Stomach (tissue), 8 donors: ENCODE measurements at regions not wholly inside any gene's neighbourhood (a gene's known extent, or its start where the extent isn't known, plus 50 kb on each side); places are given as distances from the start of the nearest gene placed in this dataset.

ENCODE experiments used
- DNase-seq, 2 donors: peaks; one replicate each; pipeline versions ENCODE4 v3.0.0 to v3.0.0-alpha.2; 2013 to 2019
- H3K27ac ChIP-seq, 5 donors: fragments of 200-600 bp in 4 of 5; sonication (generic) in 4 of 5; one replicate each; pipeline ENCODE4 v1.5.1; 2013 to 2019; ENCODE audit warnings: mild to moderate bottlenecking in 1 of 5, moderate library complexity in 1 of 5
- H3K27me3 ChIP-seq, 3 donors: fragments of 200-600 bp; sonication (generic); one replicate each; pipeline ENCODE4 v1.5.1; 2017 to 2019; ENCODE audit warnings: mixed run types in 1 of 3
- H3K36me3 ChIP-seq, 4 donors: fragments of 200-600 bp; sonication (generic); 1 replicate in 3 of 4; 2 replicates in 1 of 4; pipeline ENCODE4 v1.5.1; 2016 to 2019
- H3K4me1 ChIP-seq, 4 donors: fragments of 200-600 bp; sonication (generic); one replicate each; pipeline ENCODE4 v1.5.1; 2016 to 2019
- H3K4me3 ChIP-seq, 4 donors: fragments of 200-600 bp; sonication (generic) in 3 of 4; one replicate each; pipeline ENCODE4 v1.5.1; 2016 to 2019; ENCODE audit warnings: mild to moderate bottlenecking in 1 of 4
- H3K9me3 ChIP-seq, 4 donors: fragments of 200-600 bp; sonication (generic); one replicate each; pipeline ENCODE4 v1.5.1; 2016 to 2019
- EP300 ChIP-seq: sonication (generic); formaldehyde crosslinking; IDR thresholded peaks from one replicate; pipeline ENCODE4 v1.6.1; 2017; ENCODE audit warnings: antibody characterized with exemption
- POLR2A ChIP-seq, 4 donors: fragments of 450-650 bp; IDR thresholded peaks; one replicate each; pipeline ENCODE4 v1.6.1; 2016; ENCODE audit warnings: antibody characterized with exemption in 4 of 4, control low read depth in 2 of 4, mild to moderate bottlenecking in 1 of 4, moderate library complexity in 1 of 4
- POLR2AphosphoS5 ChIP-seq, 3 donors: sonication (generic); formaldehyde crosslinking; IDR thresholded peaks; one replicate each; pipeline ENCODE4 v1.6.1; 2016; ENCODE audit warnings: antibody characterized with exemption in 3 of 3
- WGBS, 5 donors: extraction: QIAGEN DNeasy Blood & Tissue Kit in 3 of 5; methylation state at CpG; one replicate each; pipeline versions ENCODE4 v1.1.5 to v1.1.7; 2013 to 2018; 5-methylcytosine and 5-hydroxymethylcytosine counted together
- intact Hi-C: fragments of 100-400 bp; cut with DNase I; formaldehyde crosslinking; loops from one replicate; pipeline ENCODE4 v1.15.1; 2023; ENCODE audit warnings: low total_unique reads
- TF ChIP-seq, protein P1 (sequence below), 7 experiments: fragments of 450-650 bp in 4 of 7; fragments of 200-600 bp in 3 of 7; sonication (generic) in 3 of 7; IDR thresholded peaks; one replicate each; pipeline ENCODE4 v1.5.1; 2016 to 2019; ENCODE audit warnings: antibody characterized with exemption in 7 of 7, control low read depth in 2 of 7, mild to moderate bottlenecking in 1 of 7
- donor health status: healthy with polysubstance abuse.
- donor health status: Bipolar disorder and iron deficiency.
- donor health status: healthy.

DNA sequence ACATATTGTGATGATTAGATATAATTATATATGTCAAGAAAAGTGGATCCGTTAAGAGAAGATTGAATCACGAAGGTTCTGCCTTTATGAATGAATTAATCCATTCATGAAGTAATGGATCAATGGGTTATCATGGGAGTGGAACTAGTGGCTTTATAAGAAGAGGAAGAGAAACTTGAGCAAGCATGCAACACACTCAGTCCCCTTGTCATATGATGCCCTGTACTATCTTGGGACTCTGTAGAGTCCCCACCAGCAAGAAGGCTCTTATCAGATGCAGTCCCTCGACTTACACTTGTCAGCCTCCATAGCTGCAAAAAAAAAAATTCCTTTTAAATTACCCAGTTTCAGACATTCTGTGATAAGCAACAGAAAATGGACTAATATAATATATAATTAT, 301.9 kb downstream of the RAP2B start:
- Histone ChIP-seq H3K4me1 (no peaks in the 10 kb centered on the region), H3K4me3 (no peak overlapping the region), H3K27me3 (no peaks in the 10 kb centered on the region), H3K36me3 (no peaks in the 10 kb centered on the region), H3K9me3 (no peaks in the 10 kb centered on the region), H3K27ac (no peak overlapping the region)
- DNase-seq, result no peak
- 73 to 81% (median 78%) methylated on average over 3 of the region's 3 CpGs for WGBS, 5 donors
- TF ChIP-seq, protein P1, sequence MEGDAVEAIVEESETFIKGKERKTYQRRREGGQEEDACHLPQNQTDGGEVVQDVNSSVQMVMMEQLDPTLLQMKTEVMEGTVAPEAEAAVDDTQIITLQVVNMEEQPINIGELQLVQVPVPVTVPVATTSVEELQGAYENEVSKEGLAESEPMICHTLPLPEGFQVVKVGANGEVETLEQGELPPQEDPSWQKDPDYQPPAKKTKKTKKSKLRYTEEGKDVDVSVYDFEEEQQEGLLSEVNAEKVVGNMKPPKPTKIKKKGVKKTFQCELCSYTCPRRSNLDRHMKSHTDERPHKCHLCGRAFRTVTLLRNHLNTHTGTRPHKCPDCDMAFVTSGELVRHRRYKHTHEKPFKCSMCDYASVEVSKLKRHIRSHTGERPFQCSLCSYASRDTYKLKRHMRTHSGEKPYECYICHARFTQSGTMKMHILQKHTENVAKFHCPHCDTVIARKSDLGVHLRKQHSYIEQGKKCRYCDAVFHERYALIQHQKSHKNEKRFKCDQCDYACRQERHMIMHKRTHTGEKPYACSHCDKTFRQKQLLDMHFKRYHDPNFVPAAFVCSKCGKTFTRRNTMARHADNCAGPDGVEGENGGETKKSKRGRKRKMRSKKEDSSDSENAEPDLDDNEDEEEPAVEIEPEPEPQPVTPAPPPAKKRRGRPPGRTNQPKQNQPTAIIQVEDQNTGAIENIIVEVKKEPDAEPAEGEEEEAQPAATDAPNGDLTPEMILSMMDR (IDR thresholded peaks at IDR 0.05), result no peak
- TF ChIP-seq POLR2AphosphoS5 (IDR thresholded peaks at IDR 0.05) (no peak), POLR2A (IDR thresholded peaks at IDR 0.05) (no peak), EP300 (no peak)
- intact Hi-C loops, result no loop called here

DNA sequence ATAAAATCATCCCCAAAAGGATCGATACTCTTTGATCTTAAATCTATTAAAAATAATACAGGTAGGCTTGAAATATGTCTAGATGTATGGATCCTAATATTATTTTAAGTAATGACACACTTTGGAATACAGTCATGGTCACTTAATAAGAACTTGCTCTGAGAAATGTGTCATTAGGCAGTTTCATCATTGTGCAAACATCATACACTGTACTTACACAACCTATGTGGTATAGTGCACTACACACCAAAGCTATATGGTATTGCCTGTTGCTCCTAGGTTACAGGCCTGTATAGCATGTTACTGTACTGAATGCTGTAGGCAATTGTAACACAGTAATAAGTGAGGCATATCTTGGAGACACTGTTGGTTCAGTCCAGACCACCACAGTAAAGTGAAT, 307.1 kb downstream of the RAP2B start:
- no peaks in the 10 kb centered on the region for H3K27me3 ChIP-seq
- intact Hi-C loops, result no loop called here
- no peak for TF ChIP-seq POLR2AphosphoS5 (IDR thresholded peaks at IDR 0.05)
- no peak for TF ChIP-seq EP300
- TF ChIP-seq POLR2A (IDR thresholded peaks at IDR 0.05), result no peak
- TF ChIP-seq, protein P1 (IDR thresholded peaks at IDR 0.05), result no peak
- no peaks in the 10 kb centered on the region for H3K36me3 ChIP-seq
- DNase-seq, result no peak
- no peaks in the 10 kb centered on the region for H3K9me3 ChIP-seq
- H3K4me3 ChIP-seq, result no peak overlapping the region
- 91 to 97% (median 95%) methylated on average over 1 of the region's 1 CpG for WGBS, 5 donors
- no peak overlapping the region for H3K27ac ChIP-seq
- no peaks in the 10 kb centered on the region for H3K4me1 ChIP-seq

DNA sequence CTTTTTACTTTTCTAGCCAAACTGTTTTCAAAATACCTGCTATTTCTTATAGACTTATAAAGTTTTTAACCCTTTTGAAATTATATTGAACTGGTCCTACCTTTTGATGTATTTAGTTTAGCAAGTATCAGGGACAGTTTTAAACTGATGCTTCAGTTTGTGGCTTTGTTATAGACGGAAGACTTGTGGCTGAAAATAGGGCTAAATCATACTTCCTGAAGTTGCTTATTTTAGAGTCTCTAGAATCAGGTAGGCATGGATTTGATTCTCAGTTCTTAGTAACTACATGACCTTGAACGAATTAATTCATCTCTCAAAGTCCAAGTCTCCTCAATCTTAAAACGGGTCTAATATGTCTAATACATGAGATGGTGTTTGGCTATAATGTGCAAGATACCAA, 322.8 kb downstream of the RAP2B start:
- no peaks in the 10 kb centered on the region for H3K4me1 ChIP-seq
- H3K4me3 ChIP-seq, result no peak overlapping the region
- no peak for TF ChIP-seq POLR2AphosphoS5 (IDR thresholded peaks at IDR 0.05)
- no peak for TF ChIP-seq POLR2A (IDR thresholded peaks at IDR 0.05)
- TF ChIP-seq EP300, result no peak
- TF ChIP-seq, protein P1 (IDR thresholded peaks at IDR 0.05), result no peak
- WGBS, 5 donors, result 77 to 81% (median 79%) methylated on average over 3 of the region's 3 CpGs
- H3K36me3 ChIP-seq, result no peaks in the 10 kb centered on the region
- no peaks in the 10 kb centered on the region for H3K9me3 ChIP-seq
- no peak for DNase-seq
- H3K27me3 ChIP-seq, result no peaks in the 10 kb centered on the region
- no peak overlapping the region for H3K27ac ChIP-seq
- intact Hi-C loops, result no loop called here

DNA sequence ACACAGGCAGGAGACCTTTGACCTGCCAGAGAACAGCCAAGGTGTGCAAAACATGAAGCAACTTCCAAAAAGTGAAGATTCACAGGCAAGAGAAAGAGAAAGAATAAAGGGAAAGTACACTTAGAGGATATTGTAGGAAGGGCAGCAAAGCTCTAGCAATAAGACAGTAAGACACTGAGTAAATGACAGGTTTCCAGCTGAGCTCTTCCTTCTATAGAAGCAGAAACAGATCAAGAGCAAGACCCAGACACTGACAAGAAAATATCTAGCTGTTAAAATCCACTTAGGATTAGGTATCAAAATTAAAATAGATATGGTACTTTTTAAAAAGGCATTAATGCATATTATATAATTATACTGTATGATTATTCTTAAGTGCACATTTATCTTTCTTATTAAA, 333.4 kb downstream of the RAP2B start:
- Histone ChIP-seq H3K36me3 (no peaks in the 10 kb centered on the region), H3K4me3 (no peak overlapping the region), H3K9me3 (no peaks in the 10 kb centered on the region), H3K27ac (no peak overlapping the region), H3K4me1 (no peaks in the 10 kb centered on the region), H3K27me3 (no peaks in the 10 kb centered on the region)
- intact Hi-C loops, result no loop called here
- TF ChIP-seq POLR2AphosphoS5 (IDR thresholded peaks at IDR 0.05) (no peak), EP300 (no peak), POLR2A (IDR thresholded peaks at IDR 0.05) (no peak)
- TF ChIP-seq, protein P1 (IDR thresholded peaks at IDR 0.05), result no peak
- no peak for DNase-seq
